GM06990 (cell line): ENCODE measurements at regions not wholly inside any gene's neighbourhood (a gene's known extent, or its start where the extent isn't known, plus 50 kb on each side); places are given as distances from the start of the nearest gene placed in this dataset.

Source experiments
- DNase-seq: peaks from one replicate; pipeline ENCODE4 v3.0.0-alpha.2; 2011; ENCODE audit not compliant: insufficient read length; ENCODE audit errors: extremely low read depth
- H3K27me3 ChIP-seq: replicated peaks from 2 replicates; pipeline ENCODE4 v1.6.0; 2011; ENCODE audit warnings: low read length; ENCODE audit not compliant: control insufficient read depth, insufficient read depth
- H3K36me3 ChIP-seq: 2 replicates; pipeline ENCODE4 v1.5.1; 2011; ENCODE audit warnings: low read length; ENCODE audit not compliant: control insufficient read depth, insufficient read depth
- H3K4me3 ChIP-seq: replicated peaks from 2 replicates; pipeline ENCODE4 v1.5.1; 2011; ENCODE audit warnings: low read depth, mild to moderate bottlenecking, control low read depth, low read length
- CTCF ChIP-seq: IDR thresholded peaks from 2 replicates; pipeline ENCODE4 v1.5.1; 2011; ENCODE audit warnings: low read length, control low read depth, mild to moderate bottlenecking, inconsistent platforms; ENCODE audit not compliant: insufficient read depth, poor library complexity, severe bottlenecking

- TF ChIP-seq CTCF, result no peak
- H3K36me3 ChIP-seq, result no peaks in the 10 kb centered on the region
- no peaks in the 10 kb centered on the region for H3K27me3 ChIP-seq
- H3K4me3 ChIP-seq, result no peak overlapping the region
- DNase-seq, result no peak
These were observed 585.1 kb downstream of the SLC4A3 start for GRCh38 chr2:220212296-220213080.

GRCh38 chr2:220215785-220216184 is 588.4 kb downstream of the SLC4A3 start:
- TF ChIP-seq CTCF, result no peak
- Histone ChIP-seq H3K36me3 (no peaks in the 10 kb centered on the region), H3K27me3 (no peaks in the 10 kb centered on the region), H3K4me3 (no peak overlapping the region)
- no peak for DNase-seq

- TF ChIP-seq CTCF, result no peak
- no peak for DNase-seq
- Histone ChIP-seq H3K27me3 (no peaks in the 10 kb centered on the region), H3K4me3 (no peak overlapping the region), H3K36me3 (no peaks in the 10 kb centered on the region)
These were observed 591.9 kb downstream of the SLC4A3 start for GRCh38 chr2:220219371-220219770.

GRCh38 chr2:220220009-220220408 is 592.6 kb downstream of the SLC4A3 start:
- H3K4me3 ChIP-seq, result no peak overlapping the region
- no peak for TF ChIP-seq CTCF

GRCh38 chr2:220221992-220222391 is 594.6 kb downstream of the SLC4A3 start:
- no peak for DNase-seq
- no peaks in the 10 kb centered on the region for H3K27me3 ChIP-seq
- H3K36me3 ChIP-seq, result no peaks in the 10 kb centered on the region
- no peak overlapping the region for H3K4me3 ChIP-seq
- no peak for TF ChIP-seq CTCF

More at GRCh38 chr2:220220009-220220408, 592.6 kb downstream of the SLC4A3 start:
- DNase-seq, result no peak
- Histone ChIP-seq H3K36me3 (no peaks in the 10 kb centered on the region), H3K27me3 (no peaks in the 10 kb centered on the region)
